H9 (cell line): ENCODE measurements at regions not wholly inside any gene's neighbourhood (a gene's known extent, or its start where the extent isn't known, plus 50 kb on each side); places are given as distances from the start of the nearest gene placed in this dataset.

Experiments
- DNase-seq: peaks from one replicate; pipeline ENCODE4 v3.0.0-alpha.2; 2017
- H2AFZ ChIP-seq: one replicate; pipeline ENCODE4 v1.6.1; 2013; ENCODE audit warnings: mild to moderate bottlenecking, low read length, control low read depth, moderate library complexity
- H2AK5ac ChIP-seq: 2 replicates; pipeline ENCODE4 v1.6.1; 2013; ENCODE audit warnings: low read length, control low read depth, mixed read lengths; ENCODE audit not compliant: insufficient read length
- H2BK120ac ChIP-seq: one replicate; pipeline ENCODE4 v1.6.1; 2013; ENCODE audit warnings: low read depth, mild to moderate bottlenecking, low read length, control low read depth, inconsistent platforms; ENCODE audit not compliant: poor library complexity, severe bottlenecking
- H2BK12ac ChIP-seq: 2 replicates; pipeline ENCODE4 v1.6.1; 2013; ENCODE audit warnings: low read length, control low read depth, mixed read lengths, low read depth; ENCODE audit not compliant: insufficient read length
- H2BK15ac ChIP-seq: 2 replicates; pipeline ENCODE4 v1.6.1; 2013; ENCODE audit warnings: low read depth, low read length, control low read depth
- H2BK20ac ChIP-seq: one replicate; pipeline ENCODE4 v1.6.1; 2013; ENCODE audit warnings: low read depth, mild to moderate bottlenecking, low read length, control low read depth, inconsistent platforms; ENCODE audit not compliant: poor library complexity, severe bottlenecking
- H2BK5ac ChIP-seq: 2 replicates; pipeline ENCODE4 v1.6.1; 2013; ENCODE audit warnings: low read length, control low read depth, mixed read lengths; ENCODE audit not compliant: insufficient read length
- H3K14ac ChIP-seq: 2 replicates; pipeline ENCODE4 v1.6.1; 2013; ENCODE audit warnings: low read length, control low read depth; ENCODE audit not compliant: insufficient read depth
- H3K18ac ChIP-seq: 2 replicates; pipeline ENCODE4 v1.6.1; 2013; ENCODE audit warnings: low read depth, mild to moderate bottlenecking, mixed read lengths, low read length, control low read depth; ENCODE audit not compliant: insufficient read length
- H3K23ac ChIP-seq: 2 replicates; pipeline ENCODE4 v1.6.1; 2013; ENCODE audit warnings: low read length, control low read depth, mixed read lengths, low read depth; ENCODE audit not compliant: insufficient read length
- H3K23me2 ChIP-seq: 2 replicates; pipeline ENCODE4 v1.6.1; 2013; ENCODE audit warnings: low read depth, mild to moderate bottlenecking, mixed read lengths, low read length, control low read depth; ENCODE audit not compliant: insufficient read length, poor library complexity, severe bottlenecking
- H3K27ac ChIP-seq: 2 replicates; pipeline ENCODE4 v1.5.1; 2013; ENCODE audit warnings: low read length, control low read depth, mixed read lengths, low read depth; ENCODE audit not compliant: insufficient read length
- H3K27me3 ChIP-seq: 2 replicates; pipeline ENCODE4 v1.6.1; 2013; ENCODE audit warnings: low read length, control low read depth, inconsistent platforms; ENCODE audit not compliant: insufficient read depth
- H3K4ac ChIP-seq: 2 replicates; pipeline ENCODE4 v1.6.1; 2013; ENCODE audit warnings: low read depth, mild to moderate bottlenecking, control low read depth, inconsistent platforms, low read length, moderate library complexity
- H3K4me1 ChIP-seq: 2 replicates; pipeline ENCODE4 v1.6.1; 2013; ENCODE audit warnings: low read length, control low read depth, inconsistent platforms; ENCODE audit not compliant: insufficient read depth
- H3K4me2 ChIP-seq: 2 replicates; pipeline ENCODE4 v1.6.1; 2013; ENCODE audit warnings: low read length, control low read depth, mixed read lengths; ENCODE audit not compliant: insufficient read length, insufficient read depth
- H3K56ac ChIP-seq: 2 replicates; pipeline ENCODE4 v1.6.1; 2013; ENCODE audit warnings: low read depth, mild to moderate bottlenecking, mixed read lengths, low read length, control low read depth; ENCODE audit not compliant: insufficient read length
- H3K79me1 ChIP-seq: 2 replicates; pipeline ENCODE4 v1.6.1; 2013; ENCODE audit warnings: low read depth, mild to moderate bottlenecking, moderate library complexity, low read length, control low read depth, inconsistent platforms; ENCODE audit not compliant: insufficient read depth, poor library complexity, severe bottlenecking
- H3K79me2 ChIP-seq: 2 replicates; pipeline ENCODE4 v1.6.1; 2013; ENCODE audit warnings: low read length, control low read depth, inconsistent platforms; ENCODE audit not compliant: insufficient read depth
- H3K9ac ChIP-seq: 2 replicates; pipeline ENCODE4 v1.6.1; 2013; ENCODE audit warnings: low read length, control low read depth, mixed read lengths; ENCODE audit not compliant: insufficient read length; ENCODE audit errors: extremely low read depth
- H3K9me3 ChIP-seq: one replicate; pipeline ENCODE4 v1.6.1; 2013; ENCODE audit warnings: low read depth, low read length, inconsistent platforms; ENCODE audit not compliant: control insufficient read depth
- H3T11ph ChIP-seq: one replicate; pipeline ENCODE4 v1.6.1; 2013; ENCODE audit warnings: mild to moderate bottlenecking, low read length, control low read depth, inconsistent platforms
- H4K20me1 ChIP-seq: one replicate; pipeline ENCODE4 v1.6.1; 2013; ENCODE audit not compliant: control insufficient read depth, insufficient read length, insufficient read depth
- H4K5ac ChIP-seq: 2 replicates; pipeline ENCODE4 v1.6.1; 2013; ENCODE audit warnings: low read depth, mild to moderate bottlenecking, mixed read lengths, low read length, control low read depth; ENCODE audit not compliant: insufficient read length
- H4K8ac ChIP-seq: replicated peaks from 2 replicates; pipeline ENCODE4 v1.6.1; 2013; ENCODE audit warnings: low read length, control low read depth, mixed read lengths, low read depth; ENCODE audit not compliant: insufficient read length
- H4K91ac ChIP-seq: 2 replicates; pipeline ENCODE4 v1.6.1; 2013; ENCODE audit warnings: low read depth, mild to moderate bottlenecking, moderate library complexity, mixed read lengths, low read length, control low read depth; ENCODE audit not compliant: insufficient read length
- H3K27ac Mint-ChIP-seq, 3 experiments: 2 replicates in 2 of 3; 3 replicates in 1 of 3; pipeline ENCODE4 v1.8.0; 2020 to 2021; ENCODE audit warnings: mixed read lengths in 3 of 3, mild to moderate bottlenecking in 1 of 3, moderate library complexity in 1 of 3
- H3K27me3 Mint-ChIP-seq: 2 replicates; pipeline ENCODE4 v1.8.0; 2021; ENCODE audit warnings: low read depth, mild to moderate bottlenecking, moderate library complexity, mixed read lengths
- H3K36me3 Mint-ChIP-seq, 3 experiments: 2 replicates in 2 of 3; 3 replicates in 1 of 3; pipeline ENCODE4 v1.8.0; 2020 to 2021; ENCODE audit warnings: low read depth in 3 of 3, mixed read lengths in 3 of 3; ENCODE audit not compliant: insufficient read depth in 1 of 3
- H3K4me1 Mint-ChIP-seq, 2 experiments: 2 replicates each; pipeline ENCODE4 v1.8.0; 2020; ENCODE audit warnings: mixed read lengths in 2 of 2
- H3K4me3 Mint-ChIP-seq, 2 experiments: 2 replicates in 1 of 2; 3 replicates in 1 of 2; pipeline ENCODE4 v1.8.0; 2020 to 2021; ENCODE audit warnings: mild to moderate bottlenecking in 2 of 2, mixed read lengths in 2 of 2, moderate library complexity in 1 of 2
- H3K9me3 Mint-ChIP-seq, 2 experiments: 2 replicates in 1 of 2; 3 replicates in 1 of 2; pipeline ENCODE4 v1.8.0; 2020; ENCODE audit warnings: mild to moderate bottlenecking in 2 of 2, mixed read lengths in 2 of 2, moderate library complexity in 1 of 2
- WGBS: extraction: QIAGEN DNeasy Blood & Tissue Kit; methylation state at CpG from one replicate; pipeline ENCODE4 v1.1.7; 2013; ENCODE audit warnings: missing lambda C conversion rate, low lambda C conversion rate, mixed read lengths; ENCODE audit not compliant: insufficient read length; ENCODE audit errors: extremely low coverage; 5-methylcytosine and 5-hydroxymethylcytosine counted together
- TF ChIP-seq, protein P1 (sequence below): fragments of 200-600 bp; sonication (generic); conservative IDR thresholded peaks from 3 replicates; pipeline ENCODE4 v1.8.0; 2021; ENCODE audit warnings: antibody characterized with exemption, mild to moderate bottlenecking

DNA sequence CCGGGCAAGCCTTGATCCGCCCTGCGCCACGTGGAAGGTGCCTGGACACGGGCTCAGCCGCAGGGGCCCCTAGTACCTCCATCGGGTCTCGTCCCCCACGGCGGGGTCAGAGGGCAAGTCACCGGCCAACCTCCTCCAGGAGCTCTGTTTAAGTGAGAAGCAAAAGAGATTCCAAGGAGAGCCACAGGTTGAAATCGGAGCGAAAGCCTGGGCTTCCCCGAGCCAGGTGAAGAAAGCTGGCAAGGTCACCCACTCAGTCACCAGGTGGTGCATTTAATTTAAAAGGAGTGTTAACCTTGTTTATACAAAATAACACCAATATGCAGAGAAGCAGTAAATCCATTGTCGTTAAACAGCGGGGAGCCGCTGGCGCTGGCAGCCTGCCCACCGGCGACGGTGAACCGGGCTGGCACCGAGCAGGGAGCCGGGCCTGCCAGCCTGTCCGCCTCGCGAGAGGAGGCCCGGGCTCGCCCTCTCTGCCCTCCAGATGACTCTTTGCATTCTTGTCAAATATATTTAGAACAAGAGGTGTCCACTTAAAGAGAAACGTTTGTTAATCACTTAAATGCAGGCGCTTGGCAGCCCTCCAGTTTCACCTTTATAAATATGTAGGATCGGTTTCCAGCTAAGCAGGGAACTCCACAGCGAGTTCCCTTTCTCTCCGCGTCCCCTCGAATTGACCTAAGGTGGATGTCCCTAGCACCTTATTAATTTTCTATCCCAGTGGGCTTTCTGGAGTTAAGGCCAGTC, 277.3 kb upstream of the NR2F2 start:
- no peaks in the 10 kb centered on the region for H3K79me1 ChIP-seq
- no peak overlapping the region for H3K27ac Mint-ChIP-seq
- H3K23me2 ChIP-seq = peaks cover 13% of the 10 kb centered on the region
- no peak overlapping the region for H3K18ac ChIP-seq
- no peak overlapping the region for H3K56ac ChIP-seq
- DNase-seq = peak; percentile 52
- no peaks in the 10 kb centered on the region for H3K36me3 Mint-ChIP-seq
- WGBS = no CpG with 5 or more reads among the region's 36 CpGs
- H3K4me1 ChIP-seq = no peaks in the 10 kb centered on the region
- no peaks in the 10 kb centered on the region for H3K9me3 ChIP-seq
- H3K27ac ChIP-seq = no peak overlapping the region
- H3K9ac ChIP-seq = no peak overlapping the region
- no peak overlapping the region for H3K23ac ChIP-seq
- H4K91ac ChIP-seq = no peak overlapping the region
- H3K27me3 ChIP-seq = peaks cover 43% of the 10 kb centered on the region
- H2BK12ac ChIP-seq = no peak overlapping the region
- no peak overlapping the region for H2BK15ac ChIP-seq
- no peak overlapping the region for H2BK5ac ChIP-seq
- no peak overlapping the region for H4K8ac ChIP-seq
- no peak overlapping the region for H2BK20ac ChIP-seq
- peaks cover 12 to 22% of the 10 kb centered on the region in 2 experiments for H3K4me1 Mint-ChIP-seq
- H3K4me3 Mint-ChIP-seq = peak overlapping the region; percentile 56 to 79
- H3K4ac ChIP-seq = no peak overlapping the region
- H2BK120ac ChIP-seq = no peak overlapping the region
- H3T11ph ChIP-seq = no peak overlapping the region
- peaks cover 96% of the 10 kb centered on the region for H3K27me3 Mint-ChIP-seq
- no peak overlapping the region for H2AK5ac ChIP-seq
- no peaks in the 10 kb centered on the region for H3K9me3 Mint-ChIP-seq
- H3K79me2 ChIP-seq = no peaks in the 10 kb centered on the region
- no peak overlapping the region for H4K5ac ChIP-seq
- H2AFZ ChIP-seq = no peak overlapping the region
- H4K20me1 ChIP-seq = no peaks in the 10 kb centered on the region
- TF ChIP-seq, protein P1, sequence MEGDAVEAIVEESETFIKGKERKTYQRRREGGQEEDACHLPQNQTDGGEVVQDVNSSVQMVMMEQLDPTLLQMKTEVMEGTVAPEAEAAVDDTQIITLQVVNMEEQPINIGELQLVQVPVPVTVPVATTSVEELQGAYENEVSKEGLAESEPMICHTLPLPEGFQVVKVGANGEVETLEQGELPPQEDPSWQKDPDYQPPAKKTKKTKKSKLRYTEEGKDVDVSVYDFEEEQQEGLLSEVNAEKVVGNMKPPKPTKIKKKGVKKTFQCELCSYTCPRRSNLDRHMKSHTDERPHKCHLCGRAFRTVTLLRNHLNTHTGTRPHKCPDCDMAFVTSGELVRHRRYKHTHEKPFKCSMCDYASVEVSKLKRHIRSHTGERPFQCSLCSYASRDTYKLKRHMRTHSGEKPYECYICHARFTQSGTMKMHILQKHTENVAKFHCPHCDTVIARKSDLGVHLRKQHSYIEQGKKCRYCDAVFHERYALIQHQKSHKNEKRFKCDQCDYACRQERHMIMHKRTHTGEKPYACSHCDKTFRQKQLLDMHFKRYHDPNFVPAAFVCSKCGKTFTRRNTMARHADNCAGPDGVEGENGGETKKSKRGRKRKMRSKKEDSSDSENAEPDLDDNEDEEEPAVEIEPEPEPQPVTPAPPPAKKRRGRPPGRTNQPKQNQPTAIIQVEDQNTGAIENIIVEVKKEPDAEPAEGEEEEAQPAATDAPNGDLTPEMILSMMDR = no peak
- no peak overlapping the region for H3K14ac ChIP-seq
- peak overlapping the region; percentile 49 for H3K4me2 ChIP-seq
